HAP-1 (cell line): ENCODE measurements at regions not wholly inside any gene's neighbourhood (a gene's known extent, or its start where the extent isn't known, plus 50 kb on each side); places are given as distances from the start of the nearest gene placed in this dataset.
"Not testable (repeated sequence)": the region's sequence is repeated elsewhere in the genome, so short reads cannot be mapped to it uniquely, and the experiment has no call there.

Experiments
- DNase-seq, 2 experiments: peaks; one replicate each; pipeline ENCODE4 v3.0.0-alpha.2; 2016 to 2020; ENCODE audit warnings: low spot score in 2 of 2
- H3K27me3 ChIP-seq: fragments of 250-450 bp; sonication (Bioruptor Pico); 2 replicates; pipeline ENCODE4 v1.5.1; 2020; ENCODE audit warnings: low read depth, mild to moderate bottlenecking, moderate library complexity
- H3K36me3 ChIP-seq: fragments of 250-450 bp; sonication (Bioruptor Pico); replicated peaks from 2 replicates; pipeline ENCODE4 v1.5.1; 2020; ENCODE audit warnings: mild to moderate bottlenecking
- H3K4me1 ChIP-seq: fragments of 250-450 bp; sonication (Bioruptor Pico); 2 replicates; pipeline ENCODE4 v1.5.1; 2020; ENCODE audit warnings: mild to moderate bottlenecking
- H3K4me3 ChIP-seq: fragments of 250-450 bp; sonication (Bioruptor Pico); 2 replicates; pipeline ENCODE4 v1.5.1; 2020; ENCODE audit warnings: mild to moderate bottlenecking, moderate library complexity
- H3K9me3 ChIP-seq: fragments of 250-450 bp; sonication (Bioruptor Pico); 2 replicates; pipeline ENCODE4 v1.5.1; 2020; ENCODE audit warnings: mild to moderate bottlenecking, moderate library complexity
- in situ Hi-C: fragments of 300-500 bp; cut with MboI; formaldehyde crosslinking; loops from 3 replicates; pipeline ENCODE4 v1.14.3; 2020; ENCODE audit warnings: low sequenced_read_pairs, inconsistent platforms, mixed read lengths

GRCh38 chr3:34152656-34153055 is 354.2 kb downstream of the PDCD6IP start:
- no peaks in the 10 kb centered on the region for H3K27me3 ChIP-seq
- in situ Hi-C loops, result no loop called here
- no peaks in the 10 kb centered on the region for H3K36me3 ChIP-seq
- no peak overlapping the region for H3K4me3 ChIP-seq
- no peak for DNase-seq
- no peaks in the 10 kb centered on the region for H3K4me1 ChIP-seq
- no peaks in the 10 kb centered on the region for H3K9me3 ChIP-seq

- no peak for DNase-seq
- in situ Hi-C loops, result no loop called here
- H3K9me3 ChIP-seq, result no peaks in the 10 kb centered on the region
- H3K36me3 ChIP-seq, result no peaks in the 10 kb centered on the region
- no peaks in the 10 kb centered on the region for H3K27me3 ChIP-seq
- H3K4me1 ChIP-seq, result no peaks in the 10 kb centered on the region
- no peak overlapping the region for H3K4me3 ChIP-seq
Observed at GRCh38 chr3:34155108-34155507, 356.7 kb downstream of the PDCD6IP start.

DNA sequence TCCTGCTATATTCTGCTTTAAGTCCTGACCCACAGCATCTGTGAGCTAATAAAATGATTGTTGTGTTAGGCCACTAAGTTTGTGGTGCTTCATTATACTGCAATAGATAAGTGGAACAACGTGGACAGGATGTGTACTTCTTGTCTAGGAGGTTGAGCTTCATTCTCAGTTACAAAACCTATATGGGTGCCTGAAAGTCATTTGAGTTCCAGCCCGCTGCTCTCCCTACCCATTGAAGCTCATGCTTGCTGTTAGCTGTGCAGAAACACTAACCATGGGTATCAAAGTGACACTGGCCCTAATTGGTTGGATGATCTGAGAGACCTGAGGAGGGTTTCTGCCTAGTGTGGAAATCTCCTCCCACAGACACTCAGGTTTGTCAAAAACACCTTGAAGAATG is 357.2 kb downstream of the PDCD6IP start:
- H3K4me1 ChIP-seq, result no peaks in the 10 kb centered on the region
- no peaks in the 10 kb centered on the region for H3K27me3 ChIP-seq
- no peaks in the 10 kb centered on the region for H3K9me3 ChIP-seq
- in situ Hi-C loops, result no loop called here
- no peak for DNase-seq
- no peak overlapping the region for H3K4me3 ChIP-seq
- H3K36me3 ChIP-seq, result no peaks in the 10 kb centered on the region

GRCh38 chr3:34157491-34157890 is 359.1 kb downstream of the PDCD6IP start:
- Histone ChIP-seq H3K27me3 (no peaks in the 10 kb centered on the region), H3K4me1 (no peaks in the 10 kb centered on the region), H3K4me3 (no peak overlapping the region), H3K9me3 (no peaks in the 10 kb centered on the region), H3K36me3 (no peaks in the 10 kb centered on the region)
- no peak for DNase-seq
- in situ Hi-C loops, result no loop called here

GRCh38 chr3:34159613-34160420 is 361.4 kb downstream of the PDCD6IP start:
- DNase-seq, result no peak
- in situ Hi-C loops, result no loop called here
- Histone ChIP-seq H3K9me3 (no peaks in the 10 kb centered on the region), H3K36me3 (no peaks in the 10 kb centered on the region), H3K4me1 (no peaks in the 10 kb centered on the region), H3K4me3 (no peak overlapping the region), H3K27me3 (no peaks in the 10 kb centered on the region)

GRCh38 chr3:34169636-34170035 is 371.2 kb downstream of the PDCD6IP start:
- H3K4me3 ChIP-seq, DNase-seq, H3K27me3 ChIP-seq, H3K36me3 ChIP-seq, in situ Hi-C loops, H3K4me1 ChIP-seq, H3K9me3 ChIP-seq: not testable (repeated sequence)

DNA sequence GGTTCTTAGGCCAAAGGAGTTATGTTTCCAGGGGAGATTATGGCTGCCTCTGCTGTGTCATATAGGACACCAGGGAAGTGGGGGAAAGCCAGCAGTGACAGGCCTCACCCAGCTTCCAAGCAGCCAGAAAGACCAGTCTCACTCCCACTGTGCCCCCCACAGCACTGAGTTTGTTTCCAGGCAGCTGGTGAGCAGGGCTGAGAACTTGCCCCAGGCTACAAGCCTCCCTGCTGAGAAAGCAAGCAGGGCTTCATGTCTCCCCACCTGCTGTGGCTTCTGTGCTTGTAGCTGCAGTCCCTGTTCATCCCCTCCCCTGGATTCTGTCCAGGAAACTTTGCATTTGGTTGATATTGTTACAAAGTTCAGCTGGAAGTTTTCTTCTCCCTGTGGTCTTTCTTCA is 376.3 kb downstream of the PDCD6IP start:
- H3K9me3 ChIP-seq, result no peaks in the 10 kb centered on the region
- H3K27me3 ChIP-seq, result no peaks in the 10 kb centered on the region
- H3K36me3 ChIP-seq, result no peaks in the 10 kb centered on the region
- in situ Hi-C loops, result no loop called here
- no peak overlapping the region for H3K4me3 ChIP-seq
- DNase-seq, result no peak
- H3K4me1 ChIP-seq, result no peaks in the 10 kb centered on the region

DNA sequence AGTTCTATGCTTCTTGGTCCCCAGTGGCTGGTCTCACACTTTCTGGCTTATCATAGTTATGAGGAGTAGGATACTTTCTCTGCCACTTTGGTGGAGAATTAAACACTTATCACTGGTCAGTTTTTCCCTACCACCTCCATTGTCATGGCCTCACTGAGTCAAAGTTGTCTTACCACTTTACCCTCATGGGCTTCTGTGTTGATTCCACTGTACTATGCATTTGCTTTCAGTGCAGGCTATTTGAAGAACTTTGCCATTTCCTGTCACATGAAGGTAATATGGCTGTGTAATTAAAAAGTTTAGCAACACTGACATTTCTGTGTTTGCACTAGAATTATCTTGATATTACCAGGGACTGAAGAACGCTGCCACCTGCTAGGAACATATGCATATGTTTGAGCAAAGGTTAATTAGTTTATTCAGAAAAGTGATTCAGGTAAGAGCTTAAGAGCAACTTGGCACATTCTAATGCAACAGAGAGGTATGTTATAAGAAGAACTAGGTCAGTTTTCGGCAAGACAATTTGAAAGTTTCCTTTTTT is 377.3 kb downstream of the PDCD6IP start:
- Histone ChIP-seq H3K4me3 (no peak overlapping the region), H3K4me1 (no peaks in the 10 kb centered on the region), H3K9me3 (no peaks in the 10 kb centered on the region), H3K36me3 (no peaks in the 10 kb centered on the region), H3K27me3 (no peaks in the 10 kb centered on the region)
- in situ Hi-C loops, result no loop called here
- DNase-seq, result no peak

GRCh38 chr3:34176723-34177122 is 378.3 kb downstream of the PDCD6IP start:
- in situ Hi-C loops, result no loop called here

GRCh38 chr3:34178415-34178814 is 380.0 kb downstream of the PDCD6IP start:
- DNase-seq, result no peak
- H3K36me3 ChIP-seq, result no peaks in the 10 kb centered on the region
- no peaks in the 10 kb centered on the region for H3K9me3 ChIP-seq
- in situ Hi-C loops, result no loop called here
- H3K4me3 ChIP-seq, result no peak overlapping the region
- H3K27me3 ChIP-seq, result no peaks in the 10 kb centered on the region
- H3K4me1 ChIP-seq, result no peaks in the 10 kb centered on the region

More at GRCh38 chr3:34176723-34177122, 378.3 kb downstream of the PDCD6IP start:
- H3K27me3 ChIP-seq, result no peaks in the 10 kb centered on the region
- no peak for DNase-seq
- no peak overlapping the region for H3K4me3 ChIP-seq
- H3K36me3 ChIP-seq, result no peaks in the 10 kb centered on the region
- no peaks in the 10 kb centered on the region for H3K9me3 ChIP-seq
- H3K4me1 ChIP-seq, result no peaks in the 10 kb centered on the region

DNA sequence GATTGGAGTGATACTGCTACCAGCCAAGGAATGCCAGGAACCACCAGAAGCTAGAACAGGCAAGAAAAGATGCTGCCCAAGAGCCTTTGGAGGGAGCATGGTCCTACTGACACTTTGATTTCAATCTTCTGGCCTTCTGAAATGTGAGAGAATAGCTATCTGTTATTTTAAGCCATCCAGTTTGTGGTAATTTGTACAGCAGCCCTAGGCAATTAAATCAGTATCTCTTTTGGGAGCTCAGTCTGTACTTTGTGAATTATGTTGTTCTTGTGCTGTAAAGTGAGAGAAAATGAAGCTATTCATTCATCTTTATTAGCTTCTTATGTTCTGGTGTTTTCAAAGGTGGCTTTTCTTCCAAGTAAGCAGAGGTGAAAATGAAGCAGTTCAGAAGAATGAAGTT is 381.3 kb downstream of the PDCD6IP start:
- DNase-seq, result no peak
- H3K36me3 ChIP-seq, result no peaks in the 10 kb centered on the region
- no peaks in the 10 kb centered on the region for H3K9me3 ChIP-seq
- no peaks in the 10 kb centered on the region for H3K4me1 ChIP-seq
- H3K4me3 ChIP-seq, result no peak overlapping the region
- H3K27me3 ChIP-seq, result no peaks in the 10 kb centered on the region
- in situ Hi-C loops, result no loop called here

GRCh38 chr3:34180532-34180931 is 382.1 kb downstream of the PDCD6IP start:
- Histone ChIP-seq H3K36me3 (no peaks in the 10 kb centered on the region), H3K4me3 (no peak overlapping the region), H3K4me1 (no peaks in the 10 kb centered on the region), H3K9me3 (no peaks in the 10 kb centered on the region), H3K27me3 (no peaks in the 10 kb centered on the region)
- in situ Hi-C loops, result no loop called here
- DNase-seq, result no peak

GRCh38 chr3:34183114-34183513 is 384.7 kb downstream of the PDCD6IP start:
- in situ Hi-C loops, result no loop called here
- H3K9me3 ChIP-seq, result no peaks in the 10 kb centered on the region
- no peaks in the 10 kb centered on the region for H3K4me1 ChIP-seq
- H3K4me3 ChIP-seq, result no peak overlapping the region
- H3K36me3 ChIP-seq, result no peaks in the 10 kb centered on the region
- DNase-seq, result no peak
- no peaks in the 10 kb centered on the region for H3K27me3 ChIP-seq

DNA sequence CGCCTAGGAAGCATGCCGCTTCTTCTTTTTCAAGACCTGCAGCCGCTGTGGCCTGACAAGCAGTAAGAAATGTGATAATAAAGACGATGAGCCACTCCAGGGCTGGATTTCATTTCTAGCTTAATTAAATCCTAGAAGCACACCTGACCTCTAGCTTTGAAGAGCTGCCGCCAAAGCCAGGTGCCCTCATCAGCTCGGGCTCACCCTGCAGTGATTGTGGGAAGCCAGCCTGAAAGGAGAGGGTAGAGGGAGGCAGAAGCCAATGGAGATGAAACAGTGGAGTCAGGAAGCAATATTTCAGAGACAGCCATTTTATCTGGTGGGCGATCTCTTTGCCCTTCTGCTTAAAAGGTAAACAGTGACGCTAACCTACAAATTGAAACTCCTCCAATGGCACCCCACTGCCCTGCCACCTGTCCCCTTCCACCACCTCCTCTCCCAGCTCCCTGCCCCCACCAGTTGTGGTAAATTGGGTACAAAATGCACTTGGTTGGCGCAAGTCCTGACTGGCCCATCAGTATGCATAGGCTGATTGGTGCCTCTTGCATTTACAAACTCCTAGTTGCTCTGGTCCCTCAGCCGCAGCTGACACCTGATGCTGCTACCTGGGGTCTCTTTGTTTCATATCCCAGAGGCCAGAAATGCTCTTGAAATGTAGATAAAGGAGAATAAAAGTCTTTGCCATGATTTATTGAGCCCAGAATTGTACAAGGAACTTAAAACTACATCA is 385.3 kb downstream of the PDCD6IP start:
- Histone ChIP-seq H3K36me3 (no peaks in the 10 kb centered on the region), H3K4me3 (no peak overlapping the region), H3K27me3 (no peaks in the 10 kb centered on the region), H3K9me3 (no peaks in the 10 kb centered on the region), H3K4me1 (no peaks in the 10 kb centered on the region)
- no peak for DNase-seq
- in situ Hi-C loops, result no loop called here
